HEK293 (cell line): ENCODE measurements at regions not wholly inside any gene's neighbourhood (a gene's known extent, or its start where the extent isn't known, plus 50 kb on each side); places are given as distances from the start of the nearest gene placed in this dataset.

Experiments
- CTCF ChIA-PET: fragments of 350-600 bp; formaldehyde crosslinking; extraction: SDS; loops from one replicate; lab custom pipeline; 2021; ENCODE audit warnings: antibody characterized with exemption; lab: Yijun Ruan, JAX
- POLR2A ChIA-PET: fragments of 300-600 bp; formaldehyde crosslinking; extraction: SDS; loops from one replicate; lab custom pipeline; 2020; ENCODE audit warnings: antibody characterized with exemption, inconsistent platforms; lab: Yijun Ruan, JAX
- H3K27ac ChIP-seq: fragments of 200-500 bp; sonication (Bioruptor generic); 2 replicates; pipeline ENCODE4 v1.5.1; 2014; ENCODE audit warnings: low read depth, low read length, control low read depth, inconsistent platforms; ENCODE audit errors: extremely low read depth
- H3K36me3 ChIP-seq, 2 experiments: fragments of 200-500 bp in 1 of 2; sonication (Bioruptor generic) in 1 of 2; 1 replicate in 1 of 2; 2 replicates in 1 of 2; pipeline ENCODE4 v1.5.1; 2014 to 2017; ENCODE audit warnings: inconsistent platforms in 2 of 2, low read length in 2 of 2; ENCODE audit not compliant: control insufficient read depth in 2 of 2, insufficient read depth in 1 of 2
- H3K4me1 ChIP-seq: fragments of 200-500 bp; sonication (Bioruptor generic); 2 replicates; pipeline ENCODE4 v1.5.1; 2014; ENCODE audit warnings: mild to moderate bottlenecking, low read length, inconsistent platforms; ENCODE audit not compliant: control insufficient read depth, insufficient read depth
- H3K4me3 ChIP-seq: 2 replicates; pipeline ENCODE4 v1.5.1; 2011; ENCODE audit warnings: low read depth, mild to moderate bottlenecking, control low read depth, low read length, moderate library complexity
- H3K9me3 ChIP-seq: fragments of 200-500 bp; sonication (Bioruptor generic); 2 replicates; pipeline ENCODE4 v1.5.1; 2014; ENCODE audit warnings: low read depth, low read length, inconsistent platforms; ENCODE audit not compliant: control insufficient read depth, insufficient read depth
- FEZF1 ChIP-seq: fragments of 450-650 bp; formaldehyde crosslinking; IDR thresholded peaks from 2 replicates; pipeline ENCODE4 v1.5.1; 2016; ENCODE audit warnings: missing biosample characterization, missing genetic modification characterization
- KLF10 ChIP-seq: fragments of 450-650 bp; IDR thresholded peaks from 2 replicates; pipeline ENCODE4 v1.5.1; 2018; ENCODE audit warnings: missing biosample characterization, mild to moderate bottlenecking, missing genetic modification characterization
- KLF8 ChIP-seq: fragments of 450-650 bp; formaldehyde crosslinking; IDR thresholded peaks from 2 replicates; pipeline ENCODE4 v1.5.1; 2016; ENCODE audit warnings: missing biosample characterization, missing genetic modification characterization
- YY1 ChIP-seq: fragments of 450-650 bp; formaldehyde crosslinking; IDR thresholded peaks from 2 replicates; pipeline ENCODE4 v1.5.1; 2018; ENCODE audit warnings: missing biosample characterization, missing genetic modification characterization
- ZFP3 ChIP-seq: fragments of 450-650 bp; formaldehyde crosslinking; IDR thresholded peaks from 2 replicates; pipeline ENCODE4 v1.5.1; 2016; ENCODE audit warnings: low read depth, missing biosample characterization, missing genetic modification characterization
- ZFP69B ChIP-seq: fragments of 450-650 bp; formaldehyde crosslinking; IDR thresholded peaks from 2 replicates; pipeline ENCODE4 v1.5.1; 2016; ENCODE audit warnings: missing biosample characterization, missing genetic modification characterization
- ZNF211 ChIP-seq: fragments of 450-650 bp; formaldehyde crosslinking; IDR thresholded peaks from 2 replicates; pipeline ENCODE4 v1.5.1; 2016; ENCODE audit warnings: low read depth, missing biosample characterization, missing genetic modification characterization
- ZNF221 ChIP-seq: fragments of 450-650 bp; formaldehyde crosslinking; IDR thresholded peaks from 2 replicates; pipeline ENCODE4 v1.5.1; 2017; ENCODE audit warnings: missing biosample characterization, missing genetic modification characterization, borderline replicate concordance
- ZNF248 ChIP-seq: fragments of 450-650 bp; formaldehyde crosslinking; IDR thresholded peaks from 2 replicates; pipeline ENCODE4 v1.5.1; 2017; ENCODE audit warnings: missing biosample characterization, missing genetic modification characterization
- ZNF302 ChIP-seq: fragments of 450-650 bp; formaldehyde crosslinking; IDR thresholded peaks from 2 replicates; pipeline ENCODE4 v1.5.1; 2016; ENCODE audit warnings: missing biosample characterization, missing genetic modification characterization, low read depth
- ZNF311 ChIP-seq: fragments of 450-650 bp; formaldehyde crosslinking; IDR thresholded peaks from 2 replicates; pipeline ENCODE4 v1.5.1; 2017; ENCODE audit warnings: missing biosample characterization, missing genetic modification characterization, borderline replicate concordance
- ZNF558 ChIP-seq: fragments of 450-650 bp; formaldehyde crosslinking; IDR thresholded peaks from 2 replicates; pipeline ENCODE4 v1.5.1; 2016; ENCODE audit warnings: missing biosample characterization, missing genetic modification characterization
- ZNF571 ChIP-seq: fragments of 450-650 bp; formaldehyde crosslinking; IDR thresholded peaks from 2 replicates; pipeline ENCODE4 v1.5.0; 2017; ENCODE audit warnings: missing biosample characterization, missing genetic modification characterization
- ZNF791 ChIP-seq: fragments of 450-650 bp; formaldehyde crosslinking; IDR thresholded peaks from 2 replicates; pipeline ENCODE4 v1.5.1; 2016; ENCODE audit warnings: missing biosample characterization, missing genetic modification characterization
- ZNF843 ChIP-seq: fragments of 450-650 bp; formaldehyde crosslinking; IDR thresholded peaks from 2 replicates; pipeline ENCODE4 v1.5.1; 2016; ENCODE audit warnings: missing biosample characterization, missing genetic modification characterization
- ZSCAN30 ChIP-seq: fragments of 450-650 bp; IDR thresholded peaks from 2 replicates; pipeline ENCODE4 v1.5.1; 2018; ENCODE audit warnings: missing biosample characterization, mild to moderate bottlenecking, missing genetic modification characterization, moderate library complexity
- TF ChIP-seq, protein P1 (sequence below): fragments of 450-650 bp; IDR thresholded peaks from 2 replicates; pipeline ENCODE4 v1.5.1; 2018; ENCODE audit warnings: missing biosample characterization, missing genetic modification characterization
- TF ChIP-seq, protein P2 (sequence below): fragments of 450-650 bp; formaldehyde crosslinking; IDR thresholded peaks from 2 replicates; pipeline ENCODE4 v1.5.1; 2016; ENCODE audit warnings: missing biosample characterization, missing genetic modification characterization
- TF ChIP-seq, protein P3 (sequence below): fragments of 450-650 bp; IDR thresholded peaks from 2 replicates; pipeline ENCODE4 v1.5.1; 2018; ENCODE audit warnings: missing biosample characterization, mild to moderate bottlenecking, missing genetic modification characterization
- TF ChIP-seq, protein P4 (sequence below): fragments of 450-650 bp; formaldehyde crosslinking; IDR thresholded peaks from 2 replicates; pipeline ENCODE4 v1.5.1; 2016; ENCODE audit warnings: missing biosample characterization, missing genetic modification characterization
- TF ChIP-seq, protein P5 (sequence below): fragments of 450-650 bp; formaldehyde crosslinking; IDR thresholded peaks from 2 replicates; pipeline ENCODE4 v1.5.1; 2017; ENCODE audit warnings: missing biosample characterization, missing genetic modification characterization
- TF ChIP-seq, protein P6 (sequence below): fragments of 450-650 bp; formaldehyde crosslinking; IDR thresholded peaks from 2 replicates; pipeline ENCODE4 v1.5.1; 2016; ENCODE audit warnings: missing biosample characterization, missing genetic modification characterization, borderline replicate concordance
- TF ChIP-seq, protein P7 (sequence below): fragments of 450-650 bp; formaldehyde crosslinking; conservative IDR thresholded peaks from 2 replicates; pipeline ENCODE4 v1.5.1; 2016; ENCODE audit warnings: low read depth, missing biosample characterization, missing genetic modification characterization
- TF ChIP-seq, protein P8 (sequence below): sonication (generic); formaldehyde crosslinking; IDR thresholded peaks from 2 replicates; pipeline ENCODE4 v1.8.1; 2022; ENCODE audit warnings: mild to moderate bottlenecking, moderate library complexity, missing genetic modification reagents

DNA sequence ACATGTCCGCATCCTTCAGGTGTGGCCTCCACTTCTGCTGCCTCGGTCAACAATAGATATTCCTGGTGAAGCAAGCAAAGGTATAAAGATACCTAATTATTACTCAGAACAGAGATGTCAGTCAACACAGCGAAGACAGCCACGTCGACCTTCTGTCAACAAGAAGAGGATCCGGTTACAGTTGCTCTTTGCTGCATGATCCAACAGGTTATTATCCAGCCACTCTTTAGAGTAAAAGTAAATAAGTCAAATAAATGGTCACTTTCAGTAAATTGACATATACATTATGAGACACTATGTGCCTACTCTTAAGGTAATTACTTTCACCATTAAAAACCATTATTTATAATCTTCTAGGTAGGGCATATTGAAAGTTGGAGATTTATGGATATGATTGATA lies 356.8 kb upstream of the ATP11B start:
- no peaks in the 10 kb centered on the region for H3K36me3 ChIP-seq
- no peak overlapping the region for H3K4me3 ChIP-seq
- POLR2A ChIA-PET, result no interaction called here
- no peaks in the 10 kb centered on the region for H3K9me3 ChIP-seq
- H3K27ac ChIP-seq, result no peak overlapping the region
- CTCF ChIA-PET, result no interaction called here
- peaks cover 4% of the 10 kb centered on the region; the same call in 1 of the 2 replicates for H3K4me1 ChIP-seq
- TF ChIP-seq FEZF1 (tag by site-specific recombination) (peak; percentile 81), ZNF211 (tag by site-specific recombination) (no peak), ZFP3 (tag by site-specific recombination) (no peak), YY1 (tag by site-specific recombination) (no peak), ZNF571 (tag by site-specific recombination) (no peak), ZNF558 (tag by site-specific recombination) (no peak), ZFP69B (tag by site-specific recombination) (no peak), KLF10 (tag by site-specific recombination) (no peak), ZNF843 (tag by site-specific recombination) (peak; percentile 76), KLF8 (tag by site-specific recombination) (0 out of 2 replicates have a peak, but pooled peaks have one; percentile 41), ZNF248 (tag by site-specific recombination) (no peak), ZNF302 (tag by site-specific recombination) (no peak), ZSCAN30 (tag by site-specific recombination) (0 out of 2 replicates have a peak, but pooled peaks have one; percentile 37), ZNF311 (tag by site-specific recombination) (no peak), ZNF791 (tag by site-specific recombination) (no peak), ZNF221 (no peak)
- TF ChIP-seq, protein P1, sequence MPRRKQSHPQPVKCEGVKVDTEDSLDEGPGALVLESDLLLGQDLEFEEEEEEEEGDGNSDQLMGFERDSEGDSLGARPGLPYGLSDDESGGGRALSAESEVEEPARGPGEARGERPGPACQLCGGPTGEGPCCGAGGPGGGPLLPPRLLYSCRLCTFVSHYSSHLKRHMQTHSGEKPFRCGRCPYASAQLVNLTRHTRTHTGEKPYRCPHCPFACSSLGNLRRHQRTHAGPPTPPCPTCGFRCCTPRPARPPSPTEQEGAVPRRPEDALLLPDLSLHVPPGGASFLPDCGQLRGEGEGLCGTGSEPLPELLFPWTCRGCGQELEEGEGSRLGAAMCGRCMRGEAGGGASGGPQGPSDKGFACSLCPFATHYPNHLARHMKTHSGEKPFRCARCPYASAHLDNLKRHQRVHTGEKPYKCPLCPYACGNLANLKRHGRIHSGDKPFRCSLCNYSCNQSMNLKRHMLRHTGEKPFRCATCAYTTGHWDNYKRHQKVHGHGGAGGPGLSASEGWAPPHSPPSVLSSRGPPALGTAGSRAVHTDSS (tag by site-specific recombination), result no peak
- TF ChIP-seq, protein P2, sequence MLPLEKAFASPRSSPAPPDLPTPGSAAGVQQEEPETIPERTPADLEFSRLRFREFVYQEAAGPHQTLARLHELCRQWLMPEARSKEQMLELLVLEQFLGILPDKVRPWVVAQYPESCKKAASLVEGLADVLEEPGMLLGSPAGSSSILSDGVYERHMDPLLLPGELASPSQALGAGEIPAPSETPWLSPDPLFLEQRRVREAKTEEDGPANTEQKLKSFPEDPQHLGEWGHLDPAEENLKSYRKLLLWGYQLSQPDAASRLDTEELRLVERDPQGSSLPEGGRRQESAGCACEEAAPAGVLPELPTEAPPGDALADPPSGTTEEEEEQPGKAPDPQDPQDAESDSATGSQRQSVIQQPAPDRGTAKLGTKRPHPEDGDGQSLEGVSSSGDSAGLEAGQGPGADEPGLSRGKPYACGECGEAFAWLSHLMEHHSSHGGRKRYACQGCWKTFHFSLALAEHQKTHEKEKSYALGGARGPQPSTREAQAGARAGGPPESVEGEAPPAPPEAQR (tag by site-specific recombination), result no peak
- TF ChIP-seq, protein P3, sequence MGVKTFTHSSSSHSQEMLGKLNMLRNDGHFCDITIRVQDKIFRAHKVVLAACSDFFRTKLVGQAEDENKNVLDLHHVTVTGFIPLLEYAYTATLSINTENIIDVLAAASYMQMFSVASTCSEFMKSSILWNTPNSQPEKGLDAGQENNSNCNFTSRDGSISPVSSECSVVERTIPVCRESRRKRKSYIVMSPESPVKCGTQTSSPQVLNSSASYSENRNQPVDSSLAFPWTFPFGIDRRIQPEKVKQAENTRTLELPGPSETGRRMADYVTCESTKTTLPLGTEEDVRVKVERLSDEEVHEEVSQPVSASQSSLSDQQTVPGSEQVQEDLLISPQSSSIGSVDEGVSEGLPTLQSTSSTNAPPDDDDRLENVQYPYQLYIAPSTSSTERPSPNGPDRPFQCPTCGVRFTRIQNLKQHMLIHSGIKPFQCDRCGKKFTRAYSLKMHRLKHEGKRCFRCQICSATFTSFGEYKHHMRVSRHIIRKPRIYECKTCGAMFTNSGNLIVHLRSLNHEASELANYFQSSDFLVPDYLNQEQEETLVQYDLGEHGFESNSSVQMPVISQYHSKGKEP, result peak; percentile 79
- TF ChIP-seq, protein P4, sequence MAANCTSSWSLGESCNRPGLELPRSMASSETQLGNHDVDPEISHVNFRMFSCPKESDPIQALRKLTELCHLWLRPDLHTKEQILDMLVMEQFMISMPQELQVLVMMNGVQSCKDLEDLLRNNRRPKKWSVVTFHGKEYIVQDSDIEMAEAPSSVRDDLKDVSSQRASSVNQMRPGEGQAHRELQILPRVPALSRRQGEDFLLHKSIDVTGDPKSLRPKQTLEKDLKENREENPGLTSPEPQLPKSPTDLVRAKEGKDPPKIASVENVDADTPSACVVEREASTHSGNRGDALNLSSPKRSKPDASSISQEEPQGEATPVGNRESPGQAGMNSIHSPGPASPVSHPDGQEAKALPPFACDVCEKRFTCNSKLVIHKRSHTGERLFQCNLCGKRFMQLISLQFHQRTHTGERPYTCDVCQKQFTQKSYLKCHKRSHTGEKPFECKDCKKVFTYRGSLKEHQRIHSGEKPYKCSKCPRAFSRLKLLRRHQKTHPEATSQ, result no peak
- TF ChIP-seq, protein P5, sequence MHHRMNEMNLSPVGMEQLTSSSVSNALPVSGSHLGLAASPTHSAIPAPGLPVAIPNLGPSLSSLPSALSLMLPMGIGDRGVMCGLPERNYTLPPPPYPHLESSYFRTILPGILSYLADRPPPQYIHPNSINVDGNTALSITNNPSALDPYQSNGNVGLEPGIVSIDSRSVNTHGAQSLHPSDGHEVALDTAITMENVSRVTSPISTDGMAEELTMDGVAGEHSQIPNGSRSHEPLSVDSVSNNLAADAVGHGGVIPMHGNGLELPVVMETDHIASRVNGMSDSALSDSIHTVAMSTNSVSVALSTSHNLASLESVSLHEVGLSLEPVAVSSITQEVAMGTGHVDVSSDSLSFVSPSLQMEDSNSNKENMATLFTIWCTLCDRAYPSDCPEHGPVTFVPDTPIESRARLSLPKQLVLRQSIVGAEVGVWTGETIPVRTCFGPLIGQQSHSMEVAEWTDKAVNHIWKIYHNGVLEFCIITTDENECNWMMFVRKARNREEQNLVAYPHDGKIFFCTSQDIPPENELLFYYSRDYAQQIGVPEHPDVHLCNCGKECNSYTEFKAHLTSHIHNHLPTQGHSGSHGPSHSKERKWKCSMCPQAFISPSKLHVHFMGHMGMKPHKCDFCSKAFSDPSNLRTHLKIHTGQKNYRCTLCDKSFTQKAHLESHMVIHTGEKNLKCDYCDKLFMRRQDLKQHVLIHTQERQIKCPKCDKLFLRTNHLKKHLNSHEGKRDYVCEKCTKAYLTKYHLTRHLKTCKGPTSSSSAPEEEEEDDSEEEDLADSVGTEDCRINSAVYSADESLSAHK (tag by site-specific recombination), result 0 out of 2 replicates have a peak, but pooled peaks have one; percentile 14
- TF ChIP-seq, protein P6, sequence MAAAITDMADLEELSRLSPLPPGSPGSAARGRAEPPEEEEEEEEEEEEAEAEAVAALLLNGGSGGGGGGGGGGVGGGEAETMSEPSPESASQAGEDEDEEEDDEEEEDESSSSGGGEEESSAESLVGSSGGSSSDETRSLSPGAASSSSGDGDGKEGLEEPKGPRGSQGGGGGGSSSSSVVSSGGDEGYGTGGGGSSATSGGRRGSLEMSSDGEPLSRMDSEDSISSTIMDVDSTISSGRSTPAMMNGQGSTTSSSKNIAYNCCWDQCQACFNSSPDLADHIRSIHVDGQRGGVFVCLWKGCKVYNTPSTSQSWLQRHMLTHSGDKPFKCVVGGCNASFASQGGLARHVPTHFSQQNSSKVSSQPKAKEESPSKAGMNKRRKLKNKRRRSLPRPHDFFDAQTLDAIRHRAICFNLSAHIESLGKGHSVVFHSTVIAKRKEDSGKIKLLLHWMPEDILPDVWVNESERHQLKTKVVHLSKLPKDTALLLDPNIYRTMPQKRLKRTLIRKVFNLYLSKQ (tag by site-specific recombination), result no peak
- TF ChIP-seq, protein P7, sequence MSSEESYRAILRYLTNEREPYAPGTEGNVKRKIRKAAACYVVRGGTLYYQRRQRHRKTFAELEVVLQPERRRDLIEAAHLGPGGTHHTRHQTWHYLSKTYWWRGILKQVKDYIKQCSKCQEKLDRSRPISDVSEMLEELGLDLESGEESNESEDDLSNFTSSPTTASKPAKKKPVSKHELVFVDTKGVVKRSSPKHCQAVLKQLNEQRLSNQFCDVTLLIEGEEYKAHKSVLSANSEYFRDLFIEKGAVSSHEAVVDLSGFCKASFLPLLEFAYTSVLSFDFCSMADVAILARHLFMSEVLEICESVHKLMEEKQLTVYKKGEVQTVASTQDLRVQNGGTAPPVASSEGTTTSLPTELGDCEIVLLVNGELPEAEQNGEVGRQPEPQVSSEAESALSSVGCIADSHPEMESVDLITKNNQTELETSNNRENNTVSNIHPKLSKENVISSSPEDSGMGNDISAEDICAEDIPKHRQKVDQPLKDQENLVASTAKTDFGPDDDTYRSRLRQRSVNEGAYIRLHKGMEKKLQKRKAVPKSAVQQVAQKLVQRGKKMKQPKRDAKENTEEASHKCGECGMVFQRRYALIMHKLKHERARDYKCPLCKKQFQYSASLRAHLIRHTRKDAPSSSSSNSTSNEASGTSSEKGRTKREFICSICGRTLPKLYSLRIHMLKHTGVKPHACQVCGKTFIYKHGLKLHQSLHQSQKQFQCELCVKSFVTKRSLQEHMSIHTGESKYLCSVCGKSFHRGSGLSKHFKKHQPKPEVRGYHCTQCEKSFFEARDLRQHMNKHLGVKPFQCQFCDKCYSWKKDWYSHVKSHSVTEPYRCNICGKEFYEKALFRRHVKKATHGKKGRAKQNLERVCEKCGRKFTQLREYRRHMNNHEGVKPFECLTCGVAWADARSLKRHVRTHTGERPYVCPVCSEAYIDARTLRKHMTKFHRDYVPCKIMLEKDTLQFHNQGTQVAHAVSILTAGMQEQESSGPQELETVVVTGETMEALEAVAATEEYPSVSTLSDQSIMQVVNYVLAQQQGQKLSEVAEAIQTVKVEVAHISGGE (tag by site-specific recombination), result no peak
- TF ChIP-seq, protein P8, sequence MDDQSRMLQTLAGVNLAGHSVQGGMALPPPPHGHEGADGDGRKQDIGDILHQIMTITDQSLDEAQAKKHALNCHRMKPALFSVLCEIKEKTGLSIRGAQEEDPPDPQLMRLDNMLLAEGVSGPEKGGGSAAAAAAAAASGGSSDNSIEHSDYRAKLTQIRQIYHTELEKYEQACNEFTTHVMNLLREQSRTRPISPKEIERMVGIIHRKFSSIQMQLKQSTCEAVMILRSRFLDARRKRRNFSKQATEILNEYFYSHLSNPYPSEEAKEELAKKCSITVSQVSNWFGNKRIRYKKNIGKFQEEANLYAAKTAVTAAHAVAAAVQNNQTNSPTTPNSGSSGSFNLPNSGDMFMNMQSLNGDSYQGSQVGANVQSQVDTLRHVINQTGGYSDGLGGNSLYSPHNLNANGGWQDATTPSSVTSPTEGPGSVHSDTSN (CRISPR knock-in tag), result no peak
